ENCODE measurements at regions not wholly inside any gene's neighbourhood (a gene's known extent, or its start where the extent isn't known, plus 50 kb on each side); places are given as distances from the start of the nearest gene placed in this dataset.

GRCh38 chr21:43331962-43332828, 94.7 kb downstream of the SIK1 start:
- TF ChIP-seq CTCF (IDR thresholded peaks at IDR 0.05) (no peak), POLR2A (IDR thresholded peaks at IDR 0.05) (no peak), POLR2AphosphoS5 (IDR thresholded peaks at IDR 0.05) (no peak)
